ENCODE measurements at regions not wholly inside any gene's neighbourhood (a gene's known extent, or its start where the extent isn't known, plus 50 kb on each side); places are given as distances from the start of the nearest gene placed in this dataset.
"Not testable (repeated sequence)": the region's sequence is repeated elsewhere in the genome, so short reads cannot be mapped to it uniquely, and the experiment has no call there.

GRCh38 chr9:80489329-80489728, 917.6 kb downstream of the TLE4 start:
- no peak for ATAC-seq
- intact Hi-C loops (cut with DNase I): no loop called here

DNA sequence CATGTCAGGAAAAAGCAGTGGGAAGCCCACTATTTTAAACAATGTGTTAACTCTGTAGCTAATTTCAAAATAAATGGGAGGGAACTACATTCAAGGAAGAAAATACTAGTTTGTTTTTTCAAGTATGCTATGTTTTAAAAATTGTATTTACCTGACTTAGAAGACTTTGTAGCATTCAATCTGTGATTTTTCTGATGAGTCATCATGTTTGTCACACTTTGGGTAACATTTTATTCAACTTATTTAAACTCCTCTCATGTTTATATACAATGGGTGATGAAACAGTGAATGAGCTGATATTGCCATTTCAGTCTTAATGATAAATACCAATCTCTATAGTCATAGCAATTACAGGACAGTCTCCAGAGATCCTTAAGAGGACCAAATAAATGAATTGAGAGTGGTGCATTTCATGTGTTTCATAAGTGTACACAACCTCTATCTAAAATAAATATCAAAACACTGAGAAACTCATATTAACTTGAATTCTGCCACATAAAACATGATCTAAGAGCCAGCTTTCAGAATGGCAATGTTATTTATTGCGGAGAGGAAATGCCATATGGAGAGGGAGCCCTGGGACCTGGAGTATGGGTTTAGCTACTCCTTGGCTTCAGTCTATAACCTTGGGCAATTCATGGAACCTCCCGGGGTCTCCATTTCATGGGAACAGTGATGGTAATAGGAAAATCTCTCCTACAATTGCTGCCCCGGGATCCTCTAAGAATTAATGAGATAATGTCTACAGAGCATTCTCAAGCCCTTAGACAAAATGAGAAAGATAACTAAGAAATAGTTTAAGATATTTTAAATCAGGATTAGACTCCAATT, 913.9 kb downstream of the TLE4 start:
- no peak for DNase-seq (ENCODE audit: missing footprints)
- no peak for ATAC-seq
- intact Hi-C loops (cut with DNase I): no loop called here

More at GRCh38 chr9:80489329-80489728, 917.6 kb downstream of the TLE4 start:
- no peak for DNase-seq (ENCODE audit: missing footprints)

DNA sequence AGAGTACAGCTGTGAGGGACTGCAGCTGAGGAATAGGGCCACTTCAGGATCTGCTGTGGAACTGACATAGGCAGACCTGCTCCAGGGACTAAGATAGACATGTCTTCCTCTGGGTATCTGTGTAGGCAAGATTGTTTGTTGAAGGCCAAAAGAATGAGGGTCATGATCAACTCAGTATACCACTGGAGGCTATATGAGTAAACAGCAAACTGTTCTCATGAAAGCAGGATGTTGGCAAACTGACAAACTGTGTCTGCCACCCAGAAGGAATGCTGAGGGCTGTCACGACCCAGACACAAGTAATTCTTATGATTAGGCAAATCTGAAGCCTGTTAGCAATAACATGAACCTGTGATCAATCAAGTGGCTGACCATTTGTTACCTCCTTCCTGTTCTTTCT, 910.5 kb downstream of the TLE4 start:
- DNase-seq (ENCODE audit: missing footprints); intact Hi-C loops (cut with DNase I); ATAC-seq: not testable (repeated sequence)

- ATAC-seq (peak; percentile 81), DNase-seq (ENCODE audit: missing footprints) (no peak)
- intact Hi-C loops (cut with DNase I): no loop called here
Measured at GRCh38 chr9:80467632-80468031, 895.9 kb downstream of the TLE4 start.

DNA sequence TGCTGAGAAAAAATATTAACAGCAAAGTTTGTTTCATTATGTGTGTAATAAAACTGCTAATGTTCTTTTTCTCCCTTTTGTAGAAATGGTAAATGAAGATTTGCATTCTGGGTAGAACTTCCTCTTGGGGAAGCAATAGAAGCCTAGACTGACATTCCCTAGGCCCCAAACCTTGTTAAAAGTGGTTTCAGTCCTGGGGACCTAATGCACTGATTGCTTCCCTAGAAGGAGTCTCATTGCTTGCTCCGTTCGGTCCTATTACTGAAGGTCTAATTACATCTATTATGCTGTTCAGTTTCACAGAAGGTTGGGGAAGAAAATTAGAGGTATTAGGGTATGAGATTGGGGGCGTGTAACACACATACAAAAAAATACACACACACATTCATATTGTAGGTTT, 893.8 kb downstream of the TLE4 start:
- DNase-seq (ENCODE audit: missing footprints) (no peak), ATAC-seq (no peak)
- intact Hi-C loops (cut with DNase I): no loop called here

- intact Hi-C loops (cut with DNase I): no loop called here
- ATAC-seq (no peak), DNase-seq (ENCODE audit: missing footprints) (no peak)
Measured at GRCh38 chr9:80449513-80449912, 877.7 kb downstream of the TLE4 start.

DNA sequence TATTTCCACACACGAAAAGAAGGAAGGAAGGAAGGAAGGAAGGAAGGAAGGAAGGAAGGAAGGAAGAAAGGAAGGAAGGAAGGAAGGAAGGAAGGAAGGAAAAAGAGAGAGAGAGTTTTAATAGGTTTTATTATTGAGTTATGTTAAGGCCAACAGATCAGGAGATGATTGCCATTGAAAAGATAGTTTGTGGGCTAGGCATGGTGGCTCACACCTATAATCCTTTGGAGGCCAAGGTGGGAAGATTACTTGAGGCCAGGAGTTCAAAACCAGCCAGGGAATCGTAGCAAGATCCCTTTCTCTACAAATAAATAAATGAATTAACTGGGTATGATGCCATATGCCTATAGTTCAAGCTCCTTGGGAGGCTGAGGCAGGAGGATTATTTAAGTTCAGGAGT, 877.2 kb downstream of the TLE4 start:
- intact Hi-C loops (cut with DNase I): no loop called here
- no peak for DNase-seq (ENCODE audit: missing footprints)
- no peak for ATAC-seq

DNA sequence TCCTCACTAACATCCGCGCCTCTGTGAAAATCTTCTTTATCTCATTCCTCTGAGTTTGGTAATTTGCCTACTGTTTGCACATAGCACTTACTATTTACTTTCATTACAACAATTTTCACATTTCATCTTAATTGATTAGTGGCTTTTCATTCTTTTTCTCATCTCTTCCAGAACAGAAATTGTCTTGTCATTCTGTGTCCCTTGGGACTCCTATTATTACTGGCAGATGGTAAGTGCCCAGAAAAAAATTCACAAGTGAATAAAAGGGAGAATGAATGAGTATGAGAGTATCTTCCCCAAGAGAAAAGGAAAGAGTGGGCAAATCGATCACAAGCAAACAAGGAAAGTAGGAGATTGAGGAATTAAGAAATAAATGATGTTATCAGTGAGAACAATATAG, 876.1 kb downstream of the TLE4 start:
- intact Hi-C loops (cut with DNase I): no loop called here
- no peak for ATAC-seq

GRCh38 chr9:80440724-80441123, 869.0 kb downstream of the TLE4 start:
- intact Hi-C loops (cut with DNase I): no loop called here
- no peak for ATAC-seq

More for the DNA sequence above, 876.1 kb downstream of the TLE4 start:
- DNase-seq (ENCODE audit: missing footprints): no peak

GRCh38 chr9:80437825-80438224, 866.1 kb downstream of the TLE4 start:
- no peak for ATAC-seq
- no peak for DNase-seq (ENCODE audit: missing footprints)
- intact Hi-C loops (cut with DNase I): no loop called here

More at GRCh38 chr9:80440724-80441123, 869.0 kb downstream of the TLE4 start:
- DNase-seq (ENCODE audit: missing footprints): no peak

DNA sequence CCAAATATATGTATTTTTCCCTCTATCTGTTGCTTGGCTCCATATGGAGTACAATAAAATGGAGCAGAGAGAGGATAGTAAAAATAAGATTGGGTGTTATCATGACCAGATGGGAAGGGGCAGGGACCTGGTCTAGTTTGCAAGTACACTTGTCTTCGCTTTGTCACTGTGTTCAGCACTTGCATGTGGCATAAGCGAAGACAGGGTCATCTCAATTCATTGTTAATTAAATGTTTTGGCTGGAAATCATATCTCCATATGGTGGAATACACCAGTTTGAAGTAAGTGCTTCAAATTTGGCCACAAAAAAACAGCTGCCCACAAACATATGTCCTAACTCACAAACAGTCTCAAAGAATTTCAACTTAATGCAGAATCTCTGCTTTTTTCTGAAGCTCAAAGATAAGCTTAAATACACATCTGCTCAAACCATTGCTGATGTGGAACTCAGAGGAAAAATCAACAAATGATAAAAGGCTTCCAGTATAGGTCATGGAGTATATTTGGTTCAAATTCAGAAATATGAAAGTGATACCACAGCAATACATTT, 865.4 kb downstream of the TLE4 start:
- no peak for ATAC-seq
- intact Hi-C loops (cut with DNase I): no loop called here

GRCh38 chr9:80435591-80435990, 863.8 kb downstream of the TLE4 start:
- intact Hi-C loops (cut with DNase I): no loop called here
- ATAC-seq (no peak), DNase-seq (ENCODE audit: missing footprints) (no peak)

More for the DNA sequence above, 865.4 kb downstream of the TLE4 start:
- DNase-seq (ENCODE audit: missing footprints): no peak

- intact Hi-C loops (cut with DNase I): no loop called here
- ATAC-seq (no peak), DNase-seq (ENCODE audit: missing footprints) (no peak)
Measured at GRCh38 chr9:80426992-80427391, 855.2 kb downstream of the TLE4 start.

DNA sequence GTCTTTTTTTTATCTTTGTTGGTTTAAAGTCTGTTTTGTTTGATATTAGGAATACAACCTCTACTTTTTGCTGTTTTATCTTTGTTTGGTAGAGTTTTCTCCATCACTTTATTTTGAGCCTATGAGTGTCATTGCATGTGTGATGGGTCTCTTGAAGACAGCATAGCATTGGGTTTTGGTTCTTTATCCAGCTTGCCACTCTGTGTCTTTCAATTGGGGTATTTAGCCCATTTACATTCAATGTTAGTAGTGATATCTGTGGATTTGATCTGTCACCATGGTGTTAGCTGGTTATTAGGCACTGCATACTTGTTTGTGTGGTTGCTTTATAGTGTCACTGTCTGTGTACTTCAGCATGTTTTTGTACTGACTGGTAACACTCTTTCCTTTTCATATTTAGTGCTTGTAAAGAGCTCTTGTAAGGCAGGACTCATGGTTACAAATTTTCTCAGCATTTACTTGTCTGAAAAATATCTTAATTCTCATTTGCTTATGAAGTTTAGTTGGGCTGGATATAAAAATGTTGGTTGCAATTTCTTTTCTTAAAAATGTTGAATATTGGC, 845.5 kb downstream of the TLE4 start:
- DNase-seq (ENCODE audit: missing footprints) (no peak), ATAC-seq (no peak)
- intact Hi-C loops (cut with DNase I): no loop called here

DNA sequence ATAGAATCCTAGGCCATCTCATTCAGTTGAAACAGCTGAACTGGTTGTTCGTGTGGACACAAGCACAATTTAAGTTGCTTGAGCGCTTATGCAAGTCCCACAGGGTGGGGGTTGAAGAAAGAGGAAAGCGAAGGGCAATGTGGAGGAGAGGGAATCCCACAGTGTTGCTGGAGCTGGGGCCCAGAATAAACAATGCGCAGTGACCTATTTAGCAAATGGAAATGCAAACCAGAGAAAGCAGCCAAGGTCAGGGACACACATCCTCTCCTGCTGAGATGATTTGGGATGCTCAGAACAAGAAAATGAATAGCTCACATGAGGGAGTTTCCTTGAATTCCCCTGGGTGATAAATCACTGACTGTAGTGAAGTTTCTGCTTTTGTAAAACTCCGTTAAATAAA, 838.3 kb downstream of the TLE4 start:
- intact Hi-C loops (cut with DNase I): no loop called here
- ATAC-seq: peak; percentile 23
- DNase-seq (ENCODE audit: missing footprints): no peak

DNA sequence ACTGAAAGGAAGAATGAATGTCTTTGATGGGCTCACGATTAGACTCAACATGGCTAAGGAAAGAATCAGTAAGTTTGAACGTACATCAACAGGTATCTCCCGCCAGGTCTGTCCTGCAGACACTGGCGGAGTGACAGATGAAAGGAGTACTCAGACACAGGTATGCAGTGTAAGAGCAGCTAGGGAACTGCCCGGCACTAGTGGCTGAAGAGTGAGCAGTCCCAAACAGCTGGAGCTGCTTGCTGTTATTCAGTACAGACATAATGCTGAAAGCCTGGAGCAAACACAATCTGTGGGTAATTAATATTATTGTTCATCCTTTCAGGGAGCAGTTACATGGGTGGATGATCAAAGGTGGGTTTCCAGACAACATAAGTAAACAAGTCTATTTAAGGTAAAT, 835.5 kb downstream of the TLE4 start:
- intact Hi-C loops (cut with DNase I): no loop called here
- DNase-seq (ENCODE audit: missing footprints) (no peak), ATAC-seq (no peak)

DNA sequence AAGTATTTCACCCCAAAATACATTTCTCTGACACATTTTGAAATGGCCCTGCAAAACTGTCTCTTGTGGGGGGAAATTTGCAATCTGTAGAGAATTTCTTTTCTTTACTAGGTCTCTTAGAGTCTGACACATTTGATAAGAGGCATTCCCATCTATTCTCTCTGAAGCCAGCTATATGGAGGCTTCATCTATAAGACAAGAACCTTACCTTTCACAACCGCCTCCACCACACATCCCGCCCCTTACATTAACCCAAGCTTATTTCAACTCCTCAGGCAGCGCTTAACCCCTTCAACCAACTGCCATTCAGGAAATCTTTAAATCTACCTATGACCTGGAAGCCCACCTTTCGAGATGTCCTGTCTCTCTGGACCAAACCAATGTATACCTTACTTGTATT, 829.5 kb downstream of the TLE4 start:
- DNase-seq (ENCODE audit: missing footprints) (no peak), ATAC-seq (no peak)
- intact Hi-C loops (cut with DNase I): no loop called here

GRCh38 chr9:80400624-80401230, 829.0 kb downstream of the TLE4 start:
- ATAC-seq (no peak), DNase-seq (ENCODE audit: missing footprints) (no peak)
- intact Hi-C loops (cut with DNase I): no loop called here

DNA sequence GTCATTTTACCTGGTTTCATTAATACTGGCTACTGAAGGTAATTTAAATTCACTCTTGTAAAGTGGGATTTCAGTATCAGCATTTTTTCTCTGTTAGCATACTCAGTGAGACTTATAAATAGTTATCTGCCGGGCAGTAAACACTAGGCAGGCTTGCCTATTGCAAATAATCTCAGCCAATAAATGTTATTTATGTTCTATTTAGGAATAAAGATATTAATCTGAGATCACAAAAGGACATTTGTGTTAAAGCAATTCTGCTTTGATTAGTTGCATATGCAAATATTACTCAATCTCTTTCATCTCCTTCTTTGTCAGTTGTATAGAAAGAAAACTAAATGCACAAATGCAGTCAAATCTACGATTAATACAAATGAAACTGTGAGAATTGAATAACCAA, 827.8 kb downstream of the TLE4 start:
- DNase-seq (ENCODE audit: missing footprints) (no peak), ATAC-seq (no peak)
- intact Hi-C loops (cut with DNase I): no loop called here

DNA sequence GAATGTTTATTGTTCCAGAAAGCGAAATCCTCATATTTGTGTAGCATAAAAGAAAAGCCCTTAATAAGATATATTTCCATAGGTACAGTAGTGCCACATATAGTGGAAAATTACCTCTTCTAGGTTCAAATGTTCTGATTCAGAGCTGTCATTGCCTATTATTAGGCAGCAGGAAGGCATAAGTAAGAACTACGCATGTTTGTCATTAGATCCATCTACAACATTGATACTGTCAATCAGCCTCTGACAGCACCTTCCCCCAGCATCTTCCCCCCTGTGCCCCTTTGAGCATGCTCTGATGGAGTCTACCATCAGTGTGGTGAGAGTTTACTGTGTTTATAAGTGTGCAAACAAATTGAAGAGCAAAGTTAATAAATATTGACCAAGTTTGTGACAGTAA, 816.1 kb downstream of the TLE4 start:
- intact Hi-C loops (cut with DNase I): no loop called here
- ATAC-seq (no peak), DNase-seq (ENCODE audit: missing footprints) (no peak)
